Vagina (tissue), 2 donors: ENCODE measurements at regions not wholly inside any gene's neighbourhood (a gene's known extent, or its start where the extent isn't known, plus 50 kb on each side); places are given as distances from the start of the nearest gene placed in this dataset.

Experiments used
- CTCF ChIP-seq, 3 experiments: fragments of 450-650 bp in 2 of 3; fragments of 200-600 bp in 1 of 3; sonication (generic) in 1 of 3; IDR thresholded peaks; one replicate each; pipeline ENCODE4 v1.5.1; 2017 to 2019; ENCODE audit warnings: antibody characterized with exemption in 3 of 3, mild to moderate bottlenecking in 2 of 3, moderate library complexity in 2 of 3
- POLR2A ChIP-seq, 2 donors: fragments of 450-650 bp; IDR thresholded peaks; one replicate each; pipeline ENCODE4 v1.6.1; 2017; ENCODE audit warnings: antibody characterized with exemption in 2 of 2, mild to moderate bottlenecking in 2 of 2, moderate library complexity in 2 of 2
- POLR2AphosphoS5 ChIP-seq, 2 donors: sonication (generic); formaldehyde crosslinking; IDR thresholded peaks; one replicate each; pipeline ENCODE4 v1.9.0; 2017; ENCODE audit warnings: antibody characterized with exemption in 2 of 2, mild to moderate bottlenecking in 2 of 2, low read depth in 1 of 2; ENCODE audit not compliant: insufficient read depth in 1 of 2

DNA sequence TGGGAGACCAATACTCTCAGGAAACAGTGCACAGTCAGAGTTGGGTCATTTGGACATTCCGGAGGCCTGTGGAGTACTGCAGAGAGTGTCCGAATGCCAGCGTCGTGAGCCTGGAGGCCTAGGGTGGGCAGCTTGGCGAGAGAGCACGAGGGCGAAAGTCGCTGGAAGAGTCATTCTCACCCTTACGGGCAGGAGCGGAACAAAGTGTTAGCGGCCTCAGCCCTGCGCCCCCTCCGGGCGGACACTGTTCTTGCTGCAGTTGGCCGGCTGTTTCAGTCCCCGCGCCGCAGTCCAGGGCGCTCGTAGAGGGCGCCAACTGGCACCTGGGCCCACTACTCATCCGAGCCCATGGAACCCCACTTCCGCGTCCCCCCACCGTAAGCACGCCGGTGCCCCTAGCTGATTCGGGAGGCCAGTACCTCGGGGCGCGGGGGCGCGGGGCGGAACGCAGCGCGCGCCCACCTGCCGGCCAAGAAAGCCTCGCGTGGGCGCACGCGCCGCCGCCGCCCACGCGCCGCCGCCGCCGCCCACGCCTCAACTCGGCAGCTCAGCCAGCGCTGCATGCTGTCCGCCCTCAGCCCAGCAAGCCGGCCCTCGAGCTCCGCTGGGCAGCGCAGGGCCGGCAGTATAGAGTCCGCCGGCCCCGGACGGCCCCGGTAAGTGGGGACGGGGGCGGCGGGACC is 99.7 kb upstream of the CCL21 start:
- no peak for TF ChIP-seq POLR2A (IDR thresholded peaks at IDR 0.05)
- no peak for TF ChIP-seq POLR2AphosphoS5 (IDR thresholded peaks at IDR 0.05; ENCODE audit: insufficient read depth in 1 of 2, low read depth in 1 of 2)
- no peak for TF ChIP-seq CTCF (IDR thresholded peaks at IDR 0.05)
